Embryonic facial prominence (tissue), 1 donor: ENCODE measurements at regions not wholly inside any gene's neighbourhood (a gene's known extent, or its start where the extent isn't known, plus 50 kb on each side); places are given as distances from the start of the nearest gene placed in this dataset.

Source experiments
- DNase-seq: peaks from one replicate; pipeline ENCODE4 v3.0.0-alpha.2; 2016; ENCODE audit errors: extremely low spot score

DNA sequence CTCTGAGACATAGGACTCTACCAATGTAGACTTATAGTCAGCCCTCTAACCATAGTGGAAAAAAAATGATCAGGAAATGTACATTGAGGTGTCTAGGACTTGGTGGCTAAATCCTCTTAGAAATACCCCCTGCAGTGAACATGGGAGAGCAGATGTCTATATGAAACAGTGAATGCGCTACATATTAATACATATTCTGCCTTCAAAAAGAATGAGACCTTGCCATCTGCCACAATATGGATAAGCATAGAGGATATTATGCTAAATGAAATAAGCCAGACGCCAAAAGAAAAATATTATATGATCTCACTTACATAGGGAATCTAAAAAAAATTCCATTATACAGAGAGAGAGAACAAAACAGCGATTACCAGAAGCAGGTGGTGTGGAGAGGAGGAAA, 66.6 kb upstream of the HAO2 start:
- DNase-seq: no peak

DNA sequence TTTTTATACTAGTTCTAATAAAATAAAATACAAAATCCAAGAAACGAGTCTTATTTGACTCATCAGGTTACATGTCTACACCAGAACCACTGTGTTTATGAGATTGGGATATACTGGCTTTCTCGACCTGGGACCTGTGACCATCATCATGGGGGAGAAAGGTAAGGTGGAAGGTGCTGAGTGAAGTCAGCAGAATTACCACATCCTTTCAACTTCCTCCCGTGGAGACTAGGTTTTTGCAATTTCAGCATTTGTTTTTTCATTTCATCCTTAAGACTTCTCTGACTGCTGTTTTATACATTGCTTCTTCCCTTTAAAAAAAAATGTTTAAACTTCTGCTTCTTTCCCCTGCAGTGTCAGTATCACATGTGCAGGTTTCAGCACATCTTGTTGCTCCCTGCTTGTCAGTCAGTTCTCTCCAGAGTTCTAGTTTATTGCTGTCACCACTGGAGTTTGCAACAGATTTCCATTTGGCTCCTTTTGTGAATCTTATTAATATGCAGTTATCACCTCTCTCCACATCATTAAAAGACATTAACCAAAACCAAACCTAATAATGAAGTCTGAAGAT, 60.4 kb upstream of the HAO2 start:
- no peak for DNase-seq

DNA sequence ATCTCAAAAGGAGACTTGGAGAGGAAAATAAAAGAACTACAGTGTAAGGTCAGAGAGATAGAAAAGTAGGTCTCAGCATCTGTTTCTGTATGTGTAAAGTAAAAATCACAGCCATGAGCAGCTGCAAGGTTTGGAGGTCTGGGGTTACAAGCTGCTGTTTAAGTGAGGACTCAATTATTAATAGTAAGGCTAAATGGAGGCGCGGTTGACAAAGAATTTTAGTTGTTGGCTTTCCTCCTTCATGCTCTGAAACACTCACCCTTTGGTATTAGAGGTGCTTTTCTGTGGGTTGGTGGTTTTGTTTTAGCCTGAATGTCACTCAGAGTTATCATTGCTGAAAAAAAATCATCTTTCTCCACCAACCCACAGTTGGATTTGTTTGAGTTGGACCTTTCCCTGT, 59.8 kb upstream of the HAO2 start:
- DNase-seq: no peak

DNA sequence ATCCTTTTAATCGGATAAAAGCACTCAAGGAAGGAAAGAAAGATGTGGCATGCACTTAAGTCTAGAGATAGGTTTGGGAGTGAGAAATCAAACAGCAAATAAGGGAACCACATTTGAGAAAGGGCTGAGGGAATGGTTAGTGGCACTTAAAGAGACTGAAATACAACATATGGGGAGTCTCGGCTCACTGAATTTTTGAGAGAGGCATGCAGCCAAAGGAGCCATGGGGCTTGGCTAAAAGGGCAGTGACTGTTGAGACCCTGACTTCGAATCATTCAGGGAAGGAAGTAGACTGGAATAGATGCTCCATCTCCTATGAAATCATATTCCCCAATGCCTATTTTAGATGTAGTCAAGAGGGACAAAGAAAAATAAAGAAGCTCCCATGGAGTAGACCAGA, 58.3 kb upstream of the HAO2 start:
- DNase-seq: no peak

DNA sequence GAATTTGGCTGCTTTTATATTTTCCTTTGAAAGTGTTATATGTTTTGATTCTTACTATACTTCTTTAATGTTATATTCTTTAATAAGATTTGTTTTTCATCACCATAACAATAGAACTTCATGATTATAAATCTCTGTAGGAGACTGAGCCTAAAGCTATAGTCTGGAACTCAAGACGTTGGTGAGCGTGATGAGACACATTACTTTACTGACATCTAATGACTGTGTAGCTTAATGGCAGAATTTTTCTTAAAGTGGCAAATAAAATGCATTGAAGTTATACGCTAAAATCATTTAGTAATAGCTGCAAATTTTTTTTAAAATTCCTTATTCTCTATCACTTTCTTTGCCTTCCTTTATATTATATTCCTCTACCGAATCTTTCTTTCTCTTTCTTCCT, 56.1 kb upstream of the HAO2 start:
- DNase-seq: no peak

DNA sequence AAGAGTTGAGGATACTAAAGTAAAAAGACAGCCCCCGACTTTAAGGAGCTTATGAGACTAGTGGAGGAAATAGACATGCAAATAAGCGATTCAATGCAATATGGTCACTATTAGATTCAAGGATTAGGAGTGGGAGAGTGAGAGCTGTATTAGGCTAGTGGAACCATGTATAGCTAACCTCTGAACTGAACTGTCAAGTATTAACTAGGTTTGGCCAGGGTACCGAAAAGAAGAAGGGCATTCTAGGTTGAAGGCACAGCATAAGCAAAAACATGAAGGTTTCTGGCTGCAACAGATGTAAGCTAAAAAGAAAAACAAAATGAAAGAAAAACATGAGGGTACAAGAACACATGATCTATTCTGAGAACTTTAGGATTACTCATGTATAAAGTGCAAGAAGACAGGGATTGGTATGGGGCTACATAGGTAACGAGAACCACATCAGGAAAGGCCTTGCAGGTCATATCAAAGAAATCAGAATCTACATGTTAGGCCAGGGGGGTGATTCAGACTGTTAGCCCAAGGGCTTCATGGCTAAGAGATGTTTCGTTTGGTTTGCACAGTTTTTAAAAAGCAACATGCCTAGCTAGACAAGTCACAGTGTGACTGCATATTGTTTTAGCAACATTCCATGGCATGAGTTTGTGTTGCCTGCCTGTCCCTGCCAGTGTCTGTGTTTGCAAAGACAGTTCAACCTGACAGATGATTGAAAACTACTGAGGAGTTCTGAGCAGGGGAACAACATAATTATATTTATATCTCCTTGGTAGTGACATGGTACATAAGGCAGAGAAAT, 54.4 kb upstream of the HAO2 start:
- no peak for DNase-seq

DNA sequence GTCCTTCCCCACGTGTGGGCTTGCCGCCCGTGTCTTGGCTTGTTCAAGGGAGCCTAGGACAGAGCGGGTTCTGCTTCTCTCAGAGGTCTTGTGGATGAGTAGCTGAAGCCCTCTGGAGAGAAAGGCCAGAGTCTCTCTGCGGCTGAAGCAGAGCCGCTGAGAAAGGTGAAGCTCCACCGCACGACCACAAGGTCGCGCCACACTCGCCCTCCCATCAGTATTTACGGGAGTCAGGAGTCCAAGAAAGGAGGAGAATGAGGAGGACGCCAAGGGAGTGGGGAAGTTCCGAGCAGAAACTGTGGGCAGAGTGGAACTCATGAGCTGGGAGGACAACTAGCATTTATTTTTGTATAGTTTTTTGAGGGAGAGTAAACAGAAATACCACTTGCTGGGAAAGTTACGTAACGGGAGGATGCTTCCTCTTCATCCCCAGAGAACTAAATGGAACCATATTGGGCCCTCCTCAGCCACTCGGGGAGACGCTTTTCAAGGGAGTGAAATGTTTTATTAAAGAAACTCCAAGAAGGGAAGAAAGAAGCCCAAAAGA, 51.6 kb upstream of the HAO2 start:
- DNase-seq: no peak

DNA sequence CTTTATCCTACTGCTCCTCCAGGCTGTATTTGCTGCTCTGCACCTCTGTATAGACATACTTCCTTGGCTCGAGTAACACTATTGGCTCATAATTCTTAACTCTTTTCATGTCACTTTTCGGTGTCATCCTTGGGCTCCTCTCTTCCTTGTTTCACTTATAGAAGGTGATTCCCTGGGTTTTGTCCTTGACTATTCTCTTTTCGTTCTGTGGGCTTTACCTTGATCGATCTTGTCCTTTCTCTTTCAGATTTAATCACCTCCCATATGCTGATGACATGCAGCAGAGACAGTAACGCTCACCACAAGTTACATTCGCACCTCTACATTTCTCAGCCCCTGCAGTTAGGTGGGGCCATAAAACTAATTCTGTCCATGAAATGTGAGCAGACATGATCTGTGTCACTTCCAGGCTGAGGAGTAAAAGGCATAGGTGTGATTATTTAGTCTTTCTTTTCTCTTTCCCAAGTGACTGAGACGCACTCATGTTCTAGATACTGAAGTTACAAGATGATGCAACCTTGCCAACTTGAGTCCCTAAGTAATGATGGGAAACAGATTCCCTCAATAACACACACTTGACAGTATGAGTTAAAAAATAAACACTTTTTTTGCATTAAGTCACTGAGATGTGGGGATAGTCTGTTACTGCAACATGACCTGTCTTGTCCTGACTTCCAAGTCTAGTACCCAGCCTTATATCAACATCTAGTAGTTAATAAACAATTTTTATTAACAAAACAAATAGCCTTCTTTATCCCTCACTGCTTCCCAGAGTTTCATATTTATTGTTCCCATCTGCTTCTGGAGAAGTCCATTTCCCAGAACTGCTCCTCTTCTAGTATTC, 49.9 kb upstream of the HAO2 start:
- DNase-seq: no peak
